Stomach (tissue), 8 donors: ENCODE measurements at regions not wholly inside any gene's neighbourhood (a gene's known extent, or its start where the extent isn't known, plus 50 kb on each side); places are given as distances from the start of the nearest gene placed in this dataset.
A peak's percentile ranks its signal among the peaks of the same experiment; 100 is the strongest.

ENCODE experiments used
- DNase-seq, 2 donors: peaks; one replicate each; pipeline versions ENCODE4 v3.0.0 to v3.0.0-alpha.2; 2013 to 2019
- H3K27ac ChIP-seq, 5 donors: fragments of 200-600 bp in 4 of 5; sonication (generic) in 4 of 5; one replicate each; pipeline ENCODE4 v1.5.1; 2013 to 2019; ENCODE audit warnings: mild to moderate bottlenecking in 1 of 5, moderate library complexity in 1 of 5
- H3K27me3 ChIP-seq, 3 donors: fragments of 200-600 bp; sonication (generic); one replicate each; pipeline ENCODE4 v1.5.1; 2017 to 2019; ENCODE audit warnings: mixed run types in 1 of 3
- H3K36me3 ChIP-seq, 4 donors: fragments of 200-600 bp; sonication (generic); 1 replicate in 3 of 4; 2 replicates in 1 of 4; pipeline ENCODE4 v1.5.1; 2016 to 2019
- H3K4me1 ChIP-seq, 4 donors: fragments of 200-600 bp; sonication (generic); one replicate each; pipeline ENCODE4 v1.5.1; 2016 to 2019
- H3K4me3 ChIP-seq, 4 donors: fragments of 200-600 bp; sonication (generic) in 3 of 4; one replicate each; pipeline ENCODE4 v1.5.1; 2016 to 2019; ENCODE audit warnings: mild to moderate bottlenecking in 1 of 4
- H3K9me3 ChIP-seq, 4 donors: fragments of 200-600 bp; sonication (generic); one replicate each; pipeline ENCODE4 v1.5.1; 2016 to 2019
- CTCF ChIP-seq, 7 experiments: fragments of 450-650 bp in 4 of 7; fragments of 200-600 bp in 3 of 7; sonication (generic) in 3 of 7; IDR thresholded peaks; one replicate each; pipeline ENCODE4 v1.5.1; 2016 to 2019; ENCODE audit warnings: antibody characterized with exemption in 7 of 7, control low read depth in 2 of 7, mild to moderate bottlenecking in 1 of 7
- EP300 ChIP-seq: sonication (generic); formaldehyde crosslinking; IDR thresholded peaks from one replicate; pipeline ENCODE4 v1.6.1; 2017; ENCODE audit warnings: antibody characterized with exemption
- POLR2A ChIP-seq, 4 donors: fragments of 450-650 bp; IDR thresholded peaks; one replicate each; pipeline ENCODE4 v1.6.1; 2016; ENCODE audit warnings: antibody characterized with exemption in 4 of 4, control low read depth in 2 of 4, mild to moderate bottlenecking in 1 of 4, moderate library complexity in 1 of 4
- POLR2AphosphoS5 ChIP-seq, 3 donors: sonication (generic); formaldehyde crosslinking; IDR thresholded peaks; one replicate each; pipeline ENCODE4 v1.6.1; 2016; ENCODE audit warnings: antibody characterized with exemption in 3 of 3
- WGBS, 5 donors: extraction: QIAGEN DNeasy Blood & Tissue Kit in 3 of 5; methylation state at CpG; one replicate each; pipeline versions ENCODE4 v1.1.5 to v1.1.7; 2013 to 2018; 5-methylcytosine and 5-hydroxymethylcytosine counted together
- intact Hi-C: fragments of 100-400 bp; cut with DNase I; formaldehyde crosslinking; loops from one replicate; pipeline ENCODE4 v1.15.1; 2023; ENCODE audit warnings: low total_unique reads
- donor health status: healthy with polysubstance abuse.
- donor health status: Bipolar disorder and iron deficiency.
- donor health status: healthy.

DNA sequence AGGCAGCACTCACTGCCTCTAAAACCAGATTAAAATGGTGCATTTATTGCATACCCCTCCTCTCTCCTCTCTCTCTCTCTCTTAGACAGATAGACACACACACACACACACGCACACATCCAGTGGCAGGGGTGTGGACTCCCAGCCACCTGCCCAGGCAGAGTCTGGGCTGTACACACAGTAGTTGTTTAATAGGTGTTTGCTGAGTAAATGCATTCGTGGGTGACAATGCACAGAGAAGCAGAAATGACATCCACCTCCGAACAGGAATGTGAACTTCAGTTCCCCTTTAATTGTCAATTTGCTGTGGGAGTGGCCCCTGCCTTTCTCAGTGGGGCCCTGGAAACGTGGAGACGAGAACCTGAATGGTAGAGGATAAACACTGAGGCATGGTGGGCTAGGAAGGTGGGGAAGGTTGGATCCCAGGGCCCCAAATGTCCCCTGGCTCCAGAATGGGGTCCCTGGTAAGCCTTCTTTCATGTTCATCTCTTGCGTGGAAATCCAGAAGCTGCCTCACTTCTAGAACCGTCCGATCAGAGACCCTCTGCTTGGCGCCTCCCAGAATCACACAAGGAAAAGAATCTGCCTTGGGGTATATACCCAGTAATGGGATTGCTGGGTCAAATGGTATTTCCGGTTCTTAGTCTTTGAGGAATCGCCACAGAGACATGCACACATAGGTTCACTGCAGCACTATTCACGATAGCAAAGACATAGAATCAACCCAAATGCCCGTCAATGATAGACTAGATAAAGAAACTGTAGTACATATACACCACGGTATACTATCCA, 58.5 kb upstream of the ECHDC3 start:
- intact Hi-C loops: no loop called here
- Histone ChIP-seq H3K9me3 (no peaks in the 10 kb centered on the region), H3K36me3 (no peaks in the 10 kb centered on the region), H3K27ac (peak overlapping the region in 2 of 5 donors; percentile 87 to 90), H3K27me3 (peaks cover 0 to 8% (median 0%) of the 10 kb centered on the region in 3 donors), H3K4me3 (no peak overlapping the region), H3K4me1 (peaks cover 7 to 43% (median 16%) of the 10 kb centered on the region in 4 donors)
- no peak for TF ChIP-seq CTCF (IDR thresholded peaks at IDR 0.05)
- TF ChIP-seq POLR2AphosphoS5 (IDR thresholded peaks at IDR 0.05): no peak
- TF ChIP-seq POLR2A (IDR thresholded peaks at IDR 0.05): no peak
- TF ChIP-seq EP300: no peak
- peak in 1 of 2 donors; percentile 49 for DNase-seq
- WGBS, 5 donors: 74 to 92% (median 85%) methylated on average over 14 of the region's 14 CpGs

DNA sequence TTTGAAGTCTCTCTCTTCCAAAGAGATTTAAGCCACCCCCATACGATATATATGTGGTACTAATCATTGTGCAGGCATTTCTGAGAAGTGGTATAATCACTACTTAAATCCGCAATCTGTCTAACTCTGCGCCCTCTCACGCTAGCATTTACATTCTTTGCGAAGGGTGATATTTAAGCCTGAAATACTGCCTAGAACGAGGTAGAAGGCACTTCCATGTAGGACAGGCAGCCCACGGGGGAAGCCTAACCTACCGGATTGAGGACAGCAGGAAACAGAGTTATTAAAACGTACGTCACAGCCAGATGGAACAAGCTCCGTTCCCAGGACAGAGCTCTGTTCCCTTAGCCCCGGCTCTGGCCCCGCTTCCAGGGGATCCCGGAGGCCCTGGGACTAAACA, 59.3 kb upstream of the ECHDC3 start:
- H3K4me3 ChIP-seq: no peak overlapping the region
- DNase-seq: peak in 1 of 2 donors; percentile 49
- H3K9me3 ChIP-seq: no peaks in the 10 kb centered on the region
- H3K27me3 ChIP-seq: peaks cover 0 to 8% (median 0%) of the 10 kb centered on the region in 3 donors
- 73 to 84% (median 82%) methylated on average over 14 of the region's 14 CpGs for WGBS, 5 donors
- H3K4me1 ChIP-seq: peaks cover 7 to 43% (median 16%) of the 10 kb centered on the region in 4 donors
- TF ChIP-seq POLR2A (IDR thresholded peaks at IDR 0.05): no peak
- no peak for TF ChIP-seq EP300
- no peak for TF ChIP-seq CTCF (IDR thresholded peaks at IDR 0.05)
- H3K36me3 ChIP-seq: no peaks in the 10 kb centered on the region
- intact Hi-C loops: no loop called here
- H3K27ac ChIP-seq: peak overlapping the region in 1 of 5 donors; percentile 20

DNA sequence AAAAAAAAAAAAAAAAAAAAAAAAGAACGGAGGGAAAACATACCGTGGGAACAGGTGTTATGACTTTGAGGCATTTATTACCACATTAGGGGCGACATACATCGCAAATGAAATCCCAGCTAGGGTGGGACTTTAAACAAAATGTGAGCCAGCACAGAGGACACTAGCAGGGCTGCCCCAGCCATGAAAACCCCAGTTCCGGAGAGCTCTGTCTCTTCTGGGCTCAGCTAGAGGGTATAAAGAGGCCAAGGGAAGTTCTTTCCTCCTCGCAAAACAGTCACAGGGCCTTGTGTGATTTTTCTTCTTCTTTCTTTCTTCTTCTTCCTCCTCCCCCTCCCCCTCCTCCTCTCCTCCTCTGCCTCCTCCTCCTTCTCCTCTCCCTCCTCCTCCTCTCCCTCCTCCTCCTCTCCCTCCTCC, 59.9 kb upstream of the ECHDC3 start:
- Histone ChIP-seq H3K36me3 (no peaks in the 10 kb centered on the region), H3K27ac (peak overlapping the region in 1 of 5 donors; percentile 20), H3K4me1 (peaks cover 1 to 38% (median 16%) of the 10 kb centered on the region in 4 donors), H3K9me3 (no peaks in the 10 kb centered on the region), H3K27me3 (peaks cover 0 to 12% (median 0%) of the 10 kb centered on the region in 3 donors), H3K4me3 (no peak overlapping the region)
- DNase-seq: no peak
- 73 to 88% (median 81%) methylated on average over 6 of the region's 6 CpGs for WGBS, 5 donors
- no peak for TF ChIP-seq POLR2AphosphoS5 (IDR thresholded peaks at IDR 0.05)
- TF ChIP-seq CTCF (IDR thresholded peaks at IDR 0.05): no peak
- no peak for TF ChIP-seq EP300
- no peak for TF ChIP-seq POLR2A (IDR thresholded peaks at IDR 0.05)
- intact Hi-C loops: no loop called here

DNA sequence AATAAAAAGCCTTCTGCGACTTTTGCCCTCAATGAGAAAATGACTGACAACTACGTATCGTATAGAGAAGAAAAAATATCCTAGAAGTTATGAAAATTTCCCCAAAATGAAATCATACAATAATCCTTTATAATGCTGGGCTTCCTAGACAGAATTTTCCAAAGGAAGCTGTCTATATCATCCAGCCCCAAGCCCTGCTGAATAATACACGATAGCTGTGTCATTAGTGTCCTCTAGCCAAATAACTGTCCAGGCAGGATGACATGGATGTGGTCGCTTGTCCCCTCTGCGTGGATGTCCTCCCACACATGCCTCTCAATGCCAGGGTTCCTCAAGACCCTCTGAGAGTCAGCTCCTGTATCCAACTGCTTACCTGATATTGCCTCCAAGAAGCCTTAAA, 61.7 kb upstream of the ECHDC3 start:
- Histone ChIP-seq H3K36me3 (no peaks in the 10 kb centered on the region), H3K27ac (no peak overlapping the region), H3K4me3 (no peak overlapping the region), H3K9me3 (no peaks in the 10 kb centered on the region), H3K4me1 (peaks cover 0 to 20% (median 7%) of the 10 kb centered on the region in 4 donors), H3K27me3 (peaks cover 0 to 15% (median 0%) of the 10 kb centered on the region in 3 donors)
- 77 to 85% (median 84%) methylated on average over 6 of the region's 6 CpGs for WGBS, 5 donors
- intact Hi-C loops: no loop called here
- no peak for DNase-seq
- TF ChIP-seq CTCF (IDR thresholded peaks at IDR 0.05) (no peak), POLR2AphosphoS5 (IDR thresholded peaks at IDR 0.05) (no peak), POLR2A (IDR thresholded peaks at IDR 0.05) (no peak), EP300 (no peak)
